SK-N-SH treated with all-trans-retinoic acid at 6 μM for 48 hours (cell line): ENCODE measurements at regions not wholly inside any gene's neighbourhood (a gene's known extent, or its start where the extent isn't known, plus 50 kb on each side); places are given as distances from the start of the nearest gene placed in this dataset.

ENCODE experiments used
- ARNTL ChIP-seq: fragments of 450-650 bp; formaldehyde crosslinking; IDR thresholded peaks from 2 replicates; pipeline ENCODE4 v1.5.0; 2020; ENCODE audit warnings: low read depth, mild to moderate bottlenecking, moderate library complexity, borderline replicate concordance
- CREB5 ChIP-seq: fragments of 250-450 bp; sonication (Bioruptor Pico); IDR thresholded peaks from 2 replicates; pipeline ENCODE4 v1.5.1; 2020; ENCODE audit warnings: low read depth, mild to moderate bottlenecking, moderate library complexity
- CSDC2 ChIP-seq: fragments of 250-450 bp; sonication (Bioruptor Pico); IDR thresholded peaks from 2 replicates; pipeline ENCODE4 v1.5.0; 2020; ENCODE audit warnings: mild to moderate bottlenecking, moderate library complexity
- CSRNP3 ChIP-seq: fragments of 250-450 bp; sonication (Bioruptor Pico); IDR thresholded peaks from 2 replicates; pipeline ENCODE4 v1.5.1; 2021; ENCODE audit warnings: mild to moderate bottlenecking, moderate library complexity
- ESRRG ChIP-seq: fragments of 250-450 bp; sonication (Bioruptor Pico); IDR thresholded peaks from 2 replicates; pipeline ENCODE4 v1.6.1; 2021; ENCODE audit warnings: mild to moderate bottlenecking
- RARB ChIP-seq: fragments of 250-450 bp; sonication (Bioruptor Pico); IDR thresholded peaks from 2 replicates; pipeline ENCODE4 v1.8.0; 2021; ENCODE audit warnings: mild to moderate bottlenecking, moderate library complexity
- SNAI2 ChIP-seq: fragments of 250-450 bp; sonication (Bioruptor Pico); IDR thresholded peaks from 2 replicates; pipeline ENCODE4 v1.5.0; 2020; ENCODE audit warnings: mild to moderate bottlenecking, moderate library complexity
- ZNF8 ChIP-seq: fragments of 450-650 bp; formaldehyde crosslinking; IDR thresholded peaks from 2 replicates; pipeline ENCODE4 v1.5.0; 2020; ENCODE audit warnings: mild to moderate bottlenecking, moderate library complexity
- TF ChIP-seq, protein P1 (sequence below): fragments of 250-450 bp; sonication (Bioruptor Pico); IDR thresholded peaks from 2 replicates; pipeline ENCODE4 v1.8.0; 2020; ENCODE audit warnings: mild to moderate bottlenecking, moderate library complexity, borderline replicate concordance

- TF ChIP-seq ZNF8 (CRISPR knock-in tag), result no peak
- TF ChIP-seq, protein P1, sequence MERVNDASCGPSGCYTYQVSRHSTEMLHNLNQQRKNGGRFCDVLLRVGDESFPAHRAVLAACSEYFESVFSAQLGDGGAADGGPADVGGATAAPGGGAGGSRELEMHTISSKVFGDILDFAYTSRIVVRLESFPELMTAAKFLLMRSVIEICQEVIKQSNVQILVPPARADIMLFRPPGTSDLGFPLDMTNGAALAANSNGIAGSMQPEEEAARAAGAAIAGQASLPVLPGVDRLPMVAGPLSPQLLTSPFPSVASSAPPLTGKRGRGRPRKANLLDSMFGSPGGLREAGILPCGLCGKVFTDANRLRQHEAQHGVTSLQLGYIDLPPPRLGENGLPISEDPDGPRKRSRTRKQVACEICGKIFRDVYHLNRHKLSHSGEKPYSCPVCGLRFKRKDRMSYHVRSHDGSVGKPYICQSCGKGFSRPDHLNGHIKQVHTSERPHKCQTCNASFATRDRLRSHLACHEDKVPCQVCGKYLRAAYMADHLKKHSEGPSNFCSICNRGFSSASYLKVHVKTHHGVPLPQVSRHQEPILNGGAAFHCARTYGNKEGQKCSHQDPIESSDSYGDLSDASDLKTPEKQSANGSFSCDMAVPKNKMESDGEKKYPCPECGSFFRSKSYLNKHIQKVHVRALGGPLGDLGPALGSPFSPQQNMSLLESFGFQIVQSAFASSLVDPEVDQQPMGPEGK (CRISPR knock-in tag), result no peak
- no peak for TF ChIP-seq RARB (CRISPR knock-in tag)
- TF ChIP-seq ARNTL (CRISPR knock-in tag), result no peak
- no peak for TF ChIP-seq CSDC2 (CRISPR knock-in tag)
- TF ChIP-seq SNAI2 (CRISPR knock-in tag), result no peak
- TF ChIP-seq ESRRG (CRISPR knock-in tag), result no peak
- no peak for TF ChIP-seq CSRNP3 (CRISPR knock-in tag)
- no peak for TF ChIP-seq CREB5 (CRISPR knock-in tag)
Observed at GRCh38 chr20:40144581-40144980, 544.5 kb downstream of the MAFB start.
